ENCODE measurements at regions not wholly inside any gene's neighbourhood (a gene's known extent, or its start where the extent isn't known, plus 50 kb on each side); places are given as distances from the start of the nearest gene placed in this dataset.

GRCh38 chr17:70862295-70862694 lies 693.0 kb downstream of the KCNJ2 start:
- H3K4me3 ChIP-seq: no peak overlapping the region
- H3K36me3 ChIP-seq: no peaks in the 10 kb centered on the region
- H3K4me1 ChIP-seq: no peaks in the 10 kb centered on the region
- intact Hi-C loops (cut with DNase I): no loop called here
- no peaks in the 10 kb centered on the region for H3K27me3 ChIP-seq
- no peak for DNase-seq (ENCODE audit: low spot score in 2 of 2)
- TF ChIP-seq CTCF (IDR thresholded peaks at IDR 0.05): no peak
- H3K27ac ChIP-seq: no peak overlapping the region
- no peaks in the 10 kb centered on the region for H3K9me3 ChIP-seq

- no peak overlapping the region for H3K4me3 ChIP-seq
These were observed 694.3 kb downstream of the KCNJ2 start for GRCh38 chr17:70863436-70864248.

GRCh38 chr17:70865993-70866804 lies 696.9 kb downstream of the KCNJ2 start:
- no peaks in the 10 kb centered on the region for H3K4me1 ChIP-seq
- H3K4me3 ChIP-seq: no peak overlapping the region
- no peak for TF ChIP-seq CTCF (IDR thresholded peaks at IDR 0.05)
- H3K9me3 ChIP-seq: no peaks in the 10 kb centered on the region
- no peak overlapping the region for H3K27ac ChIP-seq
- intact Hi-C loops (cut with DNase I): no loop called here
- DNase-seq (ENCODE audit: low spot score in 2 of 2): no peak
- H3K27me3 ChIP-seq: no peaks in the 10 kb centered on the region
- H3K36me3 ChIP-seq: no peaks in the 10 kb centered on the region

More at GRCh38 chr17:70863436-70864248, 694.3 kb downstream of the KCNJ2 start:
- no peak for DNase-seq (ENCODE audit: low spot score in 2 of 2)
- TF ChIP-seq CTCF (IDR thresholded peaks at IDR 0.05): no peak
- Histone ChIP-seq H3K27ac (no peak overlapping the region), H3K36me3 (no peaks in the 10 kb centered on the region), H3K9me3 (no peaks in the 10 kb centered on the region), H3K4me1 (no peaks in the 10 kb centered on the region), H3K27me3 (no peaks in the 10 kb centered on the region)
- intact Hi-C loops (cut with DNase I): no loop called here

GRCh38 chr17:70868149-70868548 lies 698.8 kb downstream of the KCNJ2 start:
- no peaks in the 10 kb centered on the region for H3K27me3 ChIP-seq
- TF ChIP-seq CTCF (IDR thresholded peaks at IDR 0.05): no peak
- DNase-seq (ENCODE audit: low spot score in 2 of 2): no peak
- intact Hi-C loops (cut with DNase I): no loop called here
- no peaks in the 10 kb centered on the region for H3K36me3 ChIP-seq
- H3K4me3 ChIP-seq: no peak overlapping the region
- no peaks in the 10 kb centered on the region for H3K4me1 ChIP-seq
- no peak overlapping the region for H3K27ac ChIP-seq
- no peaks in the 10 kb centered on the region for H3K9me3 ChIP-seq

GRCh38 chr17:70869402-70870085 lies 700.2 kb downstream of the KCNJ2 start:
- Histone ChIP-seq H3K4me3 (no peak overlapping the region), H3K27me3 (no peaks in the 10 kb centered on the region), H3K9me3 (no peaks in the 10 kb centered on the region), H3K4me1 (no peaks in the 10 kb centered on the region), H3K27ac (no peak overlapping the region), H3K36me3 (no peaks in the 10 kb centered on the region)
- intact Hi-C loops (cut with DNase I): no loop called here
- no peak for TF ChIP-seq CTCF (IDR thresholded peaks at IDR 0.05)
- DNase-seq (ENCODE audit: low spot score in 2 of 2): no peak
